IMR-90 (cell line): ENCODE measurements at regions not wholly inside any gene's neighbourhood (a gene's known extent, or its start where the extent isn't known, plus 50 kb on each side); places are given as distances from the start of the nearest gene placed in this dataset.

Experiments used
- ATAC-seq: fragments of 200-7000 bp; cut with Tn5 transposase; 2 replicates; pipeline ENCODE4 v1.9.1; 2020; ENCODE audit warnings: low read depth, mild to moderate bottlenecking, moderate library complexity
- BruUV-seq: library from RNA; stranded (reverse); fragments of 400-500 nt; replicated peaks from 2 replicates; lab custom pipeline; 2021; lab: Mats Ljungman, UMichigan
- CTCF ChIA-PET: fragments of 300-600 bp; formaldehyde crosslinking; extraction: SDS; loops from one replicate; lab custom pipeline; 2021; ENCODE audit warnings: antibody characterized with exemption; lab: Yijun Ruan, JAX
- POLR2A ChIA-PET: fragments of 300-600 bp; sonication (Branson Sonifier 250); formaldehyde crosslinking; loops from one replicate; lab custom pipeline; 2022; ENCODE audit warnings: antibody characterized with exemption; ENCODE audit not compliant: unreplicated experiment; lab: Charles Lee
- DNase-seq: peaks from one replicate; pipeline ENCODE4 v3.0.0; 2013
- H2AFZ ChIP-seq: replicated peaks from 2 replicates; pipeline ENCODE3; 2013; ENCODE audit warnings: low read length, mild to moderate bottlenecking; ENCODE audit not compliant: poor library complexity
- H2AK5ac ChIP-seq: 2 replicates; pipeline ENCODE4 v1.6.1; 2013; ENCODE audit warnings: low read depth, low read length, inconsistent platforms
- H2AK9ac ChIP-seq: replicated peaks from 2 replicates; pipeline ENCODE3; 2013; ENCODE audit warnings: mild to moderate bottlenecking, low read depth, low read length, moderate library complexity; ENCODE audit not compliant: poor library complexity
- H2BK120ac ChIP-seq: 2 replicates; pipeline ENCODE4 v1.6.1; 2013; ENCODE audit warnings: low read depth, low read length, inconsistent platforms
- H2BK15ac ChIP-seq: 3 replicates; pipeline ENCODE4 v1.6.1; 2013; ENCODE audit warnings: low read depth, low read length, inconsistent platforms
- H2BK20ac ChIP-seq: 2 replicates; pipeline ENCODE4 v1.6.1; 2013; ENCODE audit warnings: low read depth, mild to moderate bottlenecking, inconsistent platforms, low read length, moderate library complexity
- H2BK5ac ChIP-seq: 2 replicates; pipeline ENCODE4 v1.6.1; 2013; ENCODE audit warnings: mild to moderate bottlenecking, low read depth, low read length, inconsistent platforms; ENCODE audit not compliant: poor library complexity, severe bottlenecking
- H3K14ac ChIP-seq: replicated peaks from 2 replicates; pipeline ENCODE4 v1.6.1; 2013; ENCODE audit warnings: low read depth, low read length, inconsistent platforms
- H3K18ac ChIP-seq: 2 replicates; pipeline ENCODE4 v1.6.1; 2013; ENCODE audit warnings: low read depth, low read length, control low read depth
- H3K23ac ChIP-seq: 2 replicates; pipeline ENCODE4 v1.6.1; 2013; ENCODE audit warnings: low read depth, low read length, inconsistent platforms
- H3K27ac ChIP-seq: 2 replicates; pipeline ENCODE4 v1.5.1; 2013; ENCODE audit warnings: mild to moderate bottlenecking, control low read depth, low read length; ENCODE audit not compliant: insufficient read depth
- H3K27me3 ChIP-seq: 2 replicates; pipeline ENCODE4 v1.6.1; 2013; ENCODE audit warnings: low read length; ENCODE audit not compliant: control insufficient read depth, insufficient read depth
- H3K36me3 ChIP-seq: 2 replicates; pipeline ENCODE4 v1.6.1; 2013; ENCODE audit warnings: low read length, mixed read lengths; ENCODE audit not compliant: control insufficient read depth, insufficient read depth
- H3K4ac ChIP-seq: 2 replicates; pipeline ENCODE4 v1.6.1; 2013; ENCODE audit warnings: low read depth, low read length, inconsistent platforms
- H3K4me1 ChIP-seq: 2 replicates; pipeline ENCODE4 v1.6.1; 2013; ENCODE audit warnings: low read length, mixed read lengths; ENCODE audit not compliant: control insufficient read depth, insufficient read depth
- H3K4me2 ChIP-seq: 2 replicates; pipeline ENCODE4 v1.6.1; 2013; ENCODE audit warnings: low read depth, mild to moderate bottlenecking, control low read depth, low read length, moderate library complexity
- H3K4me3 ChIP-seq: 2 replicates; pipeline ENCODE4 v1.5.1; 2013; ENCODE audit warnings: low read depth, mild to moderate bottlenecking, control low read depth, low read length, moderate library complexity; ENCODE audit not compliant: insufficient read depth
- H3K56ac ChIP-seq: 2 replicates; pipeline ENCODE4 v1.6.1; 2013; ENCODE audit warnings: low read length, inconsistent platforms; ENCODE audit not compliant: insufficient read depth; ENCODE audit errors: extremely low read depth
- H3K79me1 ChIP-seq, 2 experiments: 2 replicates each; pipeline ENCODE4 v1.6.1; 2013; ENCODE audit warnings: low read length in 2 of 2, inconsistent platforms in 1 of 2, low read depth in 1 of 2
- H3K9ac ChIP-seq: 2 replicates; pipeline ENCODE4 v1.6.1; 2013; ENCODE audit warnings: low read depth, low read length, control low read depth
- H3K9me1 ChIP-seq: 2 replicates; pipeline ENCODE4 v1.6.1; 2013; ENCODE audit warnings: low read length, inconsistent platforms; ENCODE audit not compliant: insufficient read depth
- H3K9me3 ChIP-seq: 2 replicates; pipeline ENCODE4 v1.6.1; 2013; ENCODE audit warnings: low read length; ENCODE audit not compliant: control insufficient read depth, insufficient read depth
- H4K20me1 ChIP-seq: 2 replicates; pipeline ENCODE4 v1.6.1; 2013; ENCODE audit warnings: low read length, inconsistent platforms; ENCODE audit not compliant: insufficient read depth
- H4K5ac ChIP-seq: 2 replicates; pipeline ENCODE4 v1.6.1; 2013; ENCODE audit warnings: mild to moderate bottlenecking, low read depth, low read length, control low read depth
- H4K8ac ChIP-seq, 2 experiments: 2 replicates each; pipeline ENCODE4 v1.6.1; 2013; ENCODE audit warnings: low read depth in 2 of 2, low read length in 2 of 2, control low read depth in 1 of 2, inconsistent platforms in 1 of 2
- H4K91ac ChIP-seq: 2 replicates; pipeline ENCODE4 v1.6.1; 2013; ENCODE audit warnings: low read depth, low read length, inconsistent platforms; ENCODE audit not compliant: insufficient read depth
- BHLHE40 ChIP-seq: fragments of 150-350 bp; IDR thresholded peaks from 2 replicates; pipeline ENCODE4 v1.6.1; 2016; ENCODE audit warnings: mild to moderate bottlenecking, low read depth, low read length
- CEBPB ChIP-seq: IDR thresholded peaks from 2 replicates; pipeline ENCODE4 v1.6.1; 2012; ENCODE audit warnings: low read depth, low read length, improper control_type of control experiment
- CHD1 ChIP-seq: IDR thresholded peaks from 2 replicates; pipeline ENCODE4 v1.6.1; 2012; ENCODE audit warnings: low read depth, low read length, improper control_type of control experiment
- CTCF ChIP-seq: conservative IDR thresholded peaks from 2 replicates; pipeline ENCODE4 v1.5.1; 2012; ENCODE audit warnings: mild to moderate bottlenecking, low read depth, low read length, improper control_type of control experiment
- ELK1 ChIP-seq: fragments of 150-350 bp; IDR thresholded peaks from 2 replicates; pipeline ENCODE4 v1.6.1; 2016; ENCODE audit warnings: low read depth, mild to moderate bottlenecking, low read length, moderate library complexity, borderline replicate concordance
- FOS ChIP-seq: fragments of 150-350 bp; IDR thresholded peaks from 2 replicates; pipeline ENCODE4 v1.6.1; 2016; ENCODE audit warnings: low read depth, low read length
- MAFK ChIP-seq: IDR thresholded peaks from 2 replicates; pipeline ENCODE4 v1.6.1; 2012; ENCODE audit warnings: low read depth, low read length, improper control_type of control experiment
- MAZ ChIP-seq: IDR thresholded peaks from 2 replicates; pipeline ENCODE4 v1.6.1; 2012; ENCODE audit warnings: low read depth, mild to moderate bottlenecking, low read length, improper control_type of control experiment, moderate library complexity, borderline replicate concordance
- MXI1 ChIP-seq: IDR thresholded peaks from 2 replicates; pipeline ENCODE4 v1.6.1; 2012; ENCODE audit warnings: low read depth, mild to moderate bottlenecking, low read length, moderate library complexity, borderline replicate concordance
- NFE2L2 ChIP-seq: fragments of 150-350 bp; IDR thresholded peaks from 2 replicates; pipeline ENCODE4 v1.6.1; 2016; ENCODE audit warnings: low read depth, mild to moderate bottlenecking, low read length
- POLR2A ChIP-seq: IDR thresholded peaks from 2 replicates; pipeline ENCODE4 v1.6.1; 2012; ENCODE audit warnings: mild to moderate bottlenecking, low read depth, low read length
- RAD21 ChIP-seq: IDR thresholded peaks from 2 replicates; pipeline ENCODE4 v1.6.1; 2012; ENCODE audit warnings: low read length, improper control_type of control experiment
- RCOR1 ChIP-seq: IDR thresholded peaks from 2 replicates; pipeline ENCODE4 v1.6.1; 2012; ENCODE audit warnings: mild to moderate bottlenecking, low read length, improper control_type of control experiment; ENCODE audit not compliant: insufficient replicate concordance
- RFX5 ChIP-seq: IDR thresholded peaks from 2 replicates; pipeline ENCODE4 v1.8.0; 2012; ENCODE audit warnings: low read depth, mild to moderate bottlenecking, low read length, moderate library complexity
- SMC3 ChIP-seq: fragments of 150-350 bp; IDR thresholded peaks from 2 replicates; pipeline ENCODE4 v1.6.1; 2016; ENCODE audit warnings: low read depth, mild to moderate bottlenecking, antibody characterized with exemption, low read length, moderate library complexity
- USF2 ChIP-seq: fragments of 150-350 bp; IDR thresholded peaks from 2 replicates; pipeline ENCODE4 v1.6.1; 2017; ENCODE audit warnings: mild to moderate bottlenecking, antibody characterized with exemption, low read length, low read depth
- WGBS, 2 experiments: methylation state at CpG; one replicate each; pipeline versions ENCODE4 v1.1.5 to v1.1.7; 2013; ENCODE audit warnings: missing lambda C conversion rate in 2 of 2; ENCODE audit not compliant: insufficient read length in 1 of 2; ENCODE audit errors: extremely low coverage in 2 of 2; 5-methylcytosine and 5-hydroxymethylcytosine counted together
- dilution Hi-C: fragments of 300-500 bp; cut with HindIII; formaldehyde crosslinking; loops from one replicate; pipeline ENCODE4 v1.14.3; 2018; ENCODE audit warnings: low sequenced_read_pairs; ENCODE audit not compliant: unreplicated experiment
- in situ Hi-C: fragments of 300-500 bp; cut with MboI; formaldehyde crosslinking; loops from 3 replicates; pipeline ENCODE4 v1.14.3; 2019; ENCODE audit warnings: low sequenced_read_pairs, inconsistent platforms, mixed read lengths
- intact Hi-C: fragments of 100-400 bp; cut with micrococcal nuclease; formaldehyde crosslinking; loops from 2 replicates; pipeline ENCODE4 v1.10.0; 2022

GRCh38 chr5:143953851-143954250 is 141.9 kb downstream of the HMHB1 start:
- intact Hi-C loops (no loop called here), in situ Hi-C loops (no loop called here), dilution Hi-C loops (no loop called here)
- no peak for TF ChIP-seq CHD1
- TF ChIP-seq RFX5 = no peak
- no peak for TF ChIP-seq FOS
- TF ChIP-seq SMC3 = no peak
- no peak for TF ChIP-seq ELK1
- TF ChIP-seq MXI1 = no peak
- no peak for TF ChIP-seq BHLHE40
- no peak for TF ChIP-seq MAZ
- TF ChIP-seq CTCF = no peak
- TF ChIP-seq POLR2A = no peak
- TF ChIP-seq RAD21 = no peak
- no peak for TF ChIP-seq MAFK
- no peak for TF ChIP-seq RCOR1
- no peak for TF ChIP-seq USF2
- no peak for TF ChIP-seq CEBPB
- no peak for TF ChIP-seq NFE2L2
- Histone ChIP-seq H4K91ac (no peak overlapping the region), H2BK120ac (no peak overlapping the region), H4K20me1 (no peaks in the 10 kb centered on the region), H2AK5ac (no peak overlapping the region), H3K9ac (no peak overlapping the region), H2BK20ac (no peak overlapping the region), H2AK9ac (no peak overlapping the region), H3K4me1 (no peaks in the 10 kb centered on the region; the same call in 1 of the 2 replicates), H3K23ac (no peak overlapping the region), H2BK15ac (no peak overlapping the region), H3K4ac (no peak overlapping the region), H3K9me3 (no peaks in the 10 kb centered on the region), H3K18ac (no peak overlapping the region), H3K36me3 (no peaks in the 10 kb centered on the region; the same call in 1 of the 2 replicates), H4K8ac (no peak overlapping the region), H3K27ac (no peak overlapping the region), H3K4me3 (no peak overlapping the region), H3K79me1 (no peaks in the 10 kb centered on the region), H3K14ac (no peak overlapping the region), H3K56ac (no peak overlapping the region), H2AFZ (no peak overlapping the region), H3K9me1 (no peaks in the 10 kb centered on the region), H4K5ac (no peak overlapping the region), H3K27me3 (no peaks in the 10 kb centered on the region), H3K4me2 (no peak overlapping the region), H2BK5ac (no peak overlapping the region)
- ChIA-PET CTCF (interaction anchor here (1.4 kb wide), 1 partner anchor 189 kb away, joined by 3 read pairs; no protein-coding TSS in a partner anchor), POLR2A (no interaction called here)
- no TSS peak for BruUV-seq
- ATAC-seq = no peak
- no CpG with 5 or more reads among the region's 4 CpGs for WGBS, 2 experiments
- DNase-seq = no peak
